ENCODE measurements at regions not wholly inside any gene's neighbourhood (a gene's known extent, or its start where the extent isn't known, plus 50 kb on each side); places are given as distances from the start of the nearest gene placed in this dataset.

DNA sequence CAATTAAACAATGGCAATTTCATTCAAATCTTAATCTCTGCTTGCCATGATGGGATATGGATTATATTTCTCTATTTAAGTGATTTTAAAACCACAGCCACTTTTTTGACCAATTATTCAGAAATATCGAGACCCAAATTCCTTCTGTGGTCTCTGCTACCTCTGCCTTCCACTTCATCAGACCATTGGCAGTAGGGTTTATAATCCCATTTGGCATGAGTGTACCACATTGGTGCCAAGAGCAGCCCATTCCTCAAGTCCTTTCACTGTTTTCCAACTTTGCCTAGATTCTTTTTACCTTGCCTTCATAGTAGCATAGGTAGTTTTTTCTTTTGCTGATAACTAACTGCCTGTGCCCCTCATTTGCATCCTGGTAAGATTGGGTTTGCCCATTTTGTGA, 319.9 kb downstream of the ARL4A start:
- no peaks in the 10 kb centered on the region for H3K4me1 ChIP-seq (ENCODE audit: insufficient read depth, low read length)
- no peaks in the 10 kb centered on the region for H4K20me1 ChIP-seq (ENCODE audit: insufficient read depth, low read length)
- DNase-seq (no peak), ATAC-seq (ENCODE audit: insufficient read depth, low read depth) (no peak)
- no peaks in the 10 kb centered on the region for H3K79me2 ChIP-seq (ENCODE audit: insufficient read depth, low read length)
- no peak overlapping the region for H2AFZ ChIP-seq (ENCODE audit: low read depth, low read length)
- no peaks in the 10 kb centered on the region for H3K36me3 ChIP-seq (ENCODE audit: insufficient read depth, low read length)
- H3K9me3 ChIP-seq (ENCODE audit: insufficient read depth, low read length, severe bottlenecking) = no peaks in the 10 kb centered on the region
- no peaks in the 10 kb centered on the region for H3K27me3 ChIP-seq (ENCODE audit: insufficient read depth, low read length, poor library complexity)
- TF ChIP-seq, protein P1, sequence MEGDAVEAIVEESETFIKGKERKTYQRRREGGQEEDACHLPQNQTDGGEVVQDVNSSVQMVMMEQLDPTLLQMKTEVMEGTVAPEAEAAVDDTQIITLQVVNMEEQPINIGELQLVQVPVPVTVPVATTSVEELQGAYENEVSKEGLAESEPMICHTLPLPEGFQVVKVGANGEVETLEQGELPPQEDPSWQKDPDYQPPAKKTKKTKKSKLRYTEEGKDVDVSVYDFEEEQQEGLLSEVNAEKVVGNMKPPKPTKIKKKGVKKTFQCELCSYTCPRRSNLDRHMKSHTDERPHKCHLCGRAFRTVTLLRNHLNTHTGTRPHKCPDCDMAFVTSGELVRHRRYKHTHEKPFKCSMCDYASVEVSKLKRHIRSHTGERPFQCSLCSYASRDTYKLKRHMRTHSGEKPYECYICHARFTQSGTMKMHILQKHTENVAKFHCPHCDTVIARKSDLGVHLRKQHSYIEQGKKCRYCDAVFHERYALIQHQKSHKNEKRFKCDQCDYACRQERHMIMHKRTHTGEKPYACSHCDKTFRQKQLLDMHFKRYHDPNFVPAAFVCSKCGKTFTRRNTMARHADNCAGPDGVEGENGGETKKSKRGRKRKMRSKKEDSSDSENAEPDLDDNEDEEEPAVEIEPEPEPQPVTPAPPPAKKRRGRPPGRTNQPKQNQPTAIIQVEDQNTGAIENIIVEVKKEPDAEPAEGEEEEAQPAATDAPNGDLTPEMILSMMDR (IDR thresholded peaks at IDR 0.05; ENCODE audit: borderline replicate concordance, extremely low read depth, low read length, poor library complexity, severe bottlenecking) = no peak
- TF ChIP-seq EZH2 (IDR thresholded peaks at IDR 0.05; ENCODE audit: borderline replicate concordance, low read depth, low read length, severe bottlenecking) = no peak
- H3K27ac ChIP-seq (ENCODE audit: low read length) = no peak overlapping the region
- no peak overlapping the region for H3K9ac ChIP-seq (ENCODE audit: low read depth, low read length)
- no peak overlapping the region for H3K4me3 ChIP-seq (ENCODE audit: low read depth in 1 of 2, low read length in 2 of 2)
- H3K4me2 ChIP-seq (ENCODE audit: insufficient read depth, low read length) = no peak overlapping the region

DNA sequence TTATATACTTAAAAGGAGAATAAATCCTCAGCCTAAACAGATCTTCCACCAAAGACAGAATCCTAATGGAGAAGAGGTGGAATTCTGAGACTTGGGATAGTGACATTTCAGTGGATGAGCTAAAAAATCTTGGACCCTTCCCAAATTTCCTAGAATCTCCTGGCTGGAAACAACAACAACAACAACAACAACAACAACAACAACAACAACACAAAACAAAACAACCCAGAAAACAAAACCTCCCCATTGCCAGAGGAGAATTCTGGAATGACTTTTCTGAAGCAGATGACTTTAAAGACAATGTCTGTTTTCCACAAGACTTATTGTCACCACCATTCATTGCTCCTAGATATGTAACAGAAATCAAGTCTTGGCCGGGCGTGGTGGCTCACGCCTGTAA, 322.1 kb downstream of the ARL4A start:
- no peaks in the 10 kb centered on the region for H3K27me3 ChIP-seq (ENCODE audit: insufficient read depth, low read length, poor library complexity)
- no peak for TF ChIP-seq EZH2 (IDR thresholded peaks at IDR 0.05; ENCODE audit: borderline replicate concordance, low read depth, low read length, severe bottlenecking)
- TF ChIP-seq, protein P1 (IDR thresholded peaks at IDR 0.05; ENCODE audit: borderline replicate concordance, extremely low read depth, low read length, poor library complexity, severe bottlenecking) = no peak
- H4K20me1 ChIP-seq (ENCODE audit: insufficient read depth, low read length) = no peaks in the 10 kb centered on the region
- no peaks in the 10 kb centered on the region for H3K9me3 ChIP-seq (ENCODE audit: insufficient read depth, low read length, severe bottlenecking)
- H3K79me2 ChIP-seq (ENCODE audit: insufficient read depth, low read length) = no peaks in the 10 kb centered on the region
- no peak overlapping the region for H3K4me3 ChIP-seq (ENCODE audit: low read depth in 1 of 2, low read length in 2 of 2)
- DNase-seq (no peak), ATAC-seq (ENCODE audit: insufficient read depth, low read depth) (no peak)
- no peak overlapping the region for H3K9ac ChIP-seq (ENCODE audit: low read depth, low read length)
- H3K36me3 ChIP-seq (ENCODE audit: insufficient read depth, low read length) = no peaks in the 10 kb centered on the region
- no peak overlapping the region for H3K27ac ChIP-seq (ENCODE audit: low read length)
- H2AFZ ChIP-seq (ENCODE audit: low read depth, low read length) = no peak overlapping the region
- H3K4me2 ChIP-seq (ENCODE audit: insufficient read depth, low read length) = no peak overlapping the region
- no peaks in the 10 kb centered on the region for H3K4me1 ChIP-seq (ENCODE audit: insufficient read depth, low read length)

DNA sequence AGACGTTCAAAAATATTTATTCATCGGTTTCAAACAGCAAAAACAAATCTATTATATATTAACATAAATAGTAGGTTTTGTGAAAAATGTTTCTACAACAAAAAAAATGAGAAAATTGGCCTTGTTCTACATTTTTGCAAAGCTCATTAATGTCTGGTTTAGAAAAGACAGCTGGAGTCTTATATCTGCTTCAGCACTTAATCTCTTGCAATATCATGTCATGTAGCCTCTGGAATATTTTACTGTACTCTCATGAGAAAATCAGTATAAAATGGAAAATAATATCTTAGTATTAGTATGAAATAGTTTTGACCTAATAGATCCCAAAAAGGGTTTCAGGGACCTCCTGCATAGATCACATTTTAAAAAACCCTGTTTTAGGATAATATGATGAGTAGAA, 326.6 kb downstream of the ARL4A start:
- no peaks in the 10 kb centered on the region for H4K20me1 ChIP-seq (ENCODE audit: insufficient read depth, low read length)
- H3K4me3 ChIP-seq (ENCODE audit: low read depth in 1 of 2, low read length in 2 of 2) = no peak overlapping the region
- no peak overlapping the region for H3K27ac ChIP-seq (ENCODE audit: low read length)
- no peaks in the 10 kb centered on the region for H3K79me2 ChIP-seq (ENCODE audit: insufficient read depth, low read length)
- H3K9me3 ChIP-seq (ENCODE audit: insufficient read depth, low read length, severe bottlenecking) = no peaks in the 10 kb centered on the region
- no peak overlapping the region for H3K4me2 ChIP-seq (ENCODE audit: insufficient read depth, low read length)
- H3K36me3 ChIP-seq (ENCODE audit: insufficient read depth, low read length) = no peaks in the 10 kb centered on the region
- no peaks in the 10 kb centered on the region for H3K27me3 ChIP-seq (ENCODE audit: insufficient read depth, low read length, poor library complexity)
- no peak overlapping the region for H3K9ac ChIP-seq (ENCODE audit: low read depth, low read length)
- DNase-seq (no peak), ATAC-seq (ENCODE audit: insufficient read depth, low read depth) (no peak)
- H3K4me1 ChIP-seq (ENCODE audit: insufficient read depth, low read length) = no peaks in the 10 kb centered on the region
- TF ChIP-seq, protein P1 (IDR thresholded peaks at IDR 0.05; ENCODE audit: borderline replicate concordance, extremely low read depth, low read length, poor library complexity, severe bottlenecking) = no peak
- no peak for TF ChIP-seq EZH2 (IDR thresholded peaks at IDR 0.05; ENCODE audit: borderline replicate concordance, low read depth, low read length, severe bottlenecking)
- H2AFZ ChIP-seq (ENCODE audit: low read depth, low read length) = no peak overlapping the region

- Histone ChIP-seq H3K4me2 (ENCODE audit: insufficient read depth, low read length) (no peak overlapping the region), H3K79me2 (ENCODE audit: insufficient read depth, low read length) (no peaks in the 10 kb centered on the region), H4K20me1 (ENCODE audit: insufficient read depth, low read length) (no peaks in the 10 kb centered on the region), H3K36me3 (ENCODE audit: insufficient read depth, low read length) (no peaks in the 10 kb centered on the region), H3K4me1 (ENCODE audit: insufficient read depth, low read length) (no peaks in the 10 kb centered on the region), H3K27me3 (ENCODE audit: insufficient read depth, low read length, poor library complexity) (no peaks in the 10 kb centered on the region), H2AFZ (ENCODE audit: low read depth, low read length) (no peak overlapping the region), H3K27ac (ENCODE audit: low read length) (no peak overlapping the region), H3K9ac (ENCODE audit: low read depth, low read length) (no peak overlapping the region), H3K4me3 (ENCODE audit: low read depth in 1 of 2, low read length in 2 of 2) (no peak overlapping the region), H3K9me3 (ENCODE audit: insufficient read depth, low read length, severe bottlenecking) (no peaks in the 10 kb centered on the region)
- DNase-seq (no peak), ATAC-seq (ENCODE audit: insufficient read depth, low read depth) (no peak)
- no peak for TF ChIP-seq EZH2 (IDR thresholded peaks at IDR 0.05; ENCODE audit: borderline replicate concordance, low read depth, low read length, severe bottlenecking)
- TF ChIP-seq, protein P1 (IDR thresholded peaks at IDR 0.05; ENCODE audit: borderline replicate concordance, extremely low read depth, low read length, poor library complexity, severe bottlenecking) = no peak
Observed at GRCh38 chr7:13016036-13016581, 328.7 kb downstream of the ARL4A start.

Data from DND-41 (cell line).